HEK293 (cell line): ENCODE measurements at regions not wholly inside any gene's neighbourhood (a gene's known extent, or its start where the extent isn't known, plus 50 kb on each side); places are given as distances from the start of the nearest gene placed in this dataset.
A peak's percentile ranks its signal among the peaks of the same experiment; 100 is the strongest.
"Not testable (repeated sequence)": the region's sequence is repeated elsewhere in the genome, so short reads cannot be mapped to it uniquely, and the experiment has no call there.

ENCODE experiments used
- CTCF ChIA-PET: fragments of 350-600 bp; formaldehyde crosslinking; extraction: SDS; loops from one replicate; lab custom pipeline; 2021; ENCODE audit warnings: antibody characterized with exemption; lab: Yijun Ruan, JAX
- POLR2A ChIA-PET: fragments of 300-600 bp; formaldehyde crosslinking; extraction: SDS; loops from one replicate; lab custom pipeline; 2020; ENCODE audit warnings: antibody characterized with exemption, inconsistent platforms; lab: Yijun Ruan, JAX
- H3K27ac ChIP-seq: fragments of 200-500 bp; sonication (Bioruptor generic); 2 replicates; pipeline ENCODE4 v1.5.1; 2014; ENCODE audit warnings: low read depth, low read length, control low read depth, inconsistent platforms; ENCODE audit errors: extremely low read depth
- H3K36me3 ChIP-seq, 2 experiments: fragments of 200-500 bp in 1 of 2; sonication (Bioruptor generic) in 1 of 2; 1 replicate in 1 of 2; 2 replicates in 1 of 2; pipeline ENCODE4 v1.5.1; 2014 to 2017; ENCODE audit warnings: inconsistent platforms in 2 of 2, low read length in 2 of 2; ENCODE audit not compliant: control insufficient read depth in 2 of 2, insufficient read depth in 1 of 2
- H3K4me1 ChIP-seq: fragments of 200-500 bp; sonication (Bioruptor generic); 2 replicates; pipeline ENCODE4 v1.5.1; 2014; ENCODE audit warnings: mild to moderate bottlenecking, low read length, inconsistent platforms; ENCODE audit not compliant: control insufficient read depth, insufficient read depth
- H3K4me3 ChIP-seq: 2 replicates; pipeline ENCODE4 v1.5.1; 2011; ENCODE audit warnings: low read depth, mild to moderate bottlenecking, control low read depth, low read length, moderate library complexity
- H3K9me3 ChIP-seq: fragments of 200-500 bp; sonication (Bioruptor generic); 2 replicates; pipeline ENCODE4 v1.5.1; 2014; ENCODE audit warnings: low read depth, low read length, inconsistent platforms; ENCODE audit not compliant: control insufficient read depth, insufficient read depth
- PATZ1 ChIP-seq: fragments of 450-650 bp; formaldehyde crosslinking; IDR thresholded peaks from 2 replicates; pipeline ENCODE4 v1.5.1; 2016; ENCODE audit warnings: missing biosample characterization, missing genetic modification characterization
- SETDB1 ChIP-seq: IDR thresholded peaks from one replicate; pipeline ENCODE4 v1.6.1; 2017; ENCODE audit warnings: mild to moderate bottlenecking, low read length, moderate library complexity, mixed read lengths; ENCODE audit not compliant: insufficient read length
- ZBTB10 ChIP-seq: fragments of 450-650 bp; formaldehyde crosslinking; IDR thresholded peaks from 2 replicates; pipeline ENCODE4 v1.5.1; 2016; ENCODE audit warnings: missing biosample characterization, missing genetic modification characterization
- ZBTB44 ChIP-seq: fragments of 450-650 bp; IDR thresholded peaks from 2 replicates; pipeline ENCODE4 v1.5.1; 2018; ENCODE audit warnings: missing biosample characterization, mild to moderate bottlenecking, missing genetic modification characterization
- ZNF140 ChIP-seq: fragments of 450-650 bp; formaldehyde crosslinking; IDR thresholded peaks from 2 replicates; pipeline ENCODE4 v1.5.1; 2016; ENCODE audit warnings: missing biosample characterization, missing genetic modification characterization
- ZNF23 ChIP-seq: fragments of 450-650 bp; formaldehyde crosslinking; IDR thresholded peaks from 2 replicates; pipeline ENCODE4 v1.5.1; 2016; ENCODE audit warnings: missing biosample characterization, missing genetic modification characterization, borderline replicate concordance
- ZNF24 ChIP-seq: fragments of 450-650 bp; formaldehyde crosslinking; IDR thresholded peaks from 2 replicates; pipeline ENCODE4 v1.5.1; 2016; ENCODE audit warnings: missing biosample characterization, missing genetic modification characterization
- ZNF248 ChIP-seq: fragments of 450-650 bp; formaldehyde crosslinking; IDR thresholded peaks from 2 replicates; pipeline ENCODE4 v1.5.1; 2017; ENCODE audit warnings: missing biosample characterization, missing genetic modification characterization
- ZNF266 ChIP-seq: fragments of 450-650 bp; formaldehyde crosslinking; IDR thresholded peaks from 2 replicates; pipeline ENCODE4 v1.5.1; 2016; ENCODE audit warnings: missing biosample characterization, missing genetic modification characterization, low read depth
- ZNF292 ChIP-seq: fragments of 450-650 bp; formaldehyde crosslinking; IDR thresholded peaks from 2 replicates; pipeline ENCODE4 v1.5.1; 2016; ENCODE audit warnings: low read depth, missing biosample characterization, missing genetic modification characterization, borderline replicate concordance
- ZNF404 ChIP-seq: fragments of 450-650 bp; formaldehyde crosslinking; IDR thresholded peaks from 2 replicates; pipeline ENCODE4 v1.5.1; 2017; ENCODE audit warnings: missing biosample characterization, missing genetic modification characterization
- ZNF416 ChIP-seq: fragments of 450-650 bp; formaldehyde crosslinking; IDR thresholded peaks from 2 replicates; pipeline ENCODE4 v1.5.1; 2016; ENCODE audit warnings: missing biosample characterization, missing genetic modification characterization
- ZNF596 ChIP-seq: fragments of 450-650 bp; IDR thresholded peaks from 2 replicates; pipeline ENCODE4 v1.5.0; 2018; ENCODE audit warnings: missing biosample characterization, mild to moderate bottlenecking, missing genetic modification characterization, moderate library complexity
- ZNF658 ChIP-seq: fragments of 450-650 bp; formaldehyde crosslinking; IDR thresholded peaks from 2 replicates; pipeline ENCODE4; 2016; ENCODE audit warnings: missing biosample characterization, missing genetic modification characterization
- ZNF664 ChIP-seq: fragments of 450-650 bp; formaldehyde crosslinking; IDR thresholded peaks from 2 replicates; pipeline ENCODE4 v1.5.1; 2016; ENCODE audit warnings: missing biosample characterization, missing genetic modification characterization
- ZXDB ChIP-seq: fragments of 450-650 bp; formaldehyde crosslinking; IDR thresholded peaks from 2 replicates; pipeline ENCODE4 v1.5.1; 2016; ENCODE audit warnings: missing biosample characterization, missing genetic modification characterization
- TF ChIP-seq, protein P1 (sequence below): fragments of 450-650 bp; formaldehyde crosslinking; IDR thresholded peaks from 2 replicates; pipeline ENCODE4; 2016; ENCODE audit warnings: missing biosample characterization, missing genetic modification characterization

DNA sequence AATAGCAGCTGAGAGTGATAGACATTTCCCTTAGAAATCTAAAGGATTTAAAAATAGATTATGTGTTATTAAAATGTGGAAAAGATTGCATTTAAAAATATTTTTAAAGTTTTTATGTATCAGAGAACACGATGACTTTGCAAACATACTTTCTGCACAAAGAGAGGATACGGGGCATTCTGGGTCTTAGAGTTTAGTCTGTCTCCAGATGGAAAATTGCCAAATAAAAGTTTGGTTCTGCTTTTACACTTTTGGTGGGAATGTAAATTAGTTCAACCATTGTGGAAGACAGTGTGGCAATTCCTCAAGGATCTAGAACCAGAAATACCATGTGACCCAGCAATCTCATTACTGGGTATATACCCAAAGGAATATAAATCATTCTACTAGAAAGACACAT lies 355.2 kb downstream of the NDFIP2 start:
- H3K36me3 ChIP-seq, POLR2A ChIA-PET, H3K9me3 ChIP-seq, H3K4me1 ChIP-seq, H3K4me3 ChIP-seq, H3K27ac ChIP-seq: not testable (repeated sequence)
- CTCF ChIA-PET, result interaction anchor here (0.6 kb wide), 1 partner anchor 598 kb away, joined by 4 read pairs; no protein-coding TSS in a partner anchor
- peak; percentile 29 for TF ChIP-seq SETDB1

DNA sequence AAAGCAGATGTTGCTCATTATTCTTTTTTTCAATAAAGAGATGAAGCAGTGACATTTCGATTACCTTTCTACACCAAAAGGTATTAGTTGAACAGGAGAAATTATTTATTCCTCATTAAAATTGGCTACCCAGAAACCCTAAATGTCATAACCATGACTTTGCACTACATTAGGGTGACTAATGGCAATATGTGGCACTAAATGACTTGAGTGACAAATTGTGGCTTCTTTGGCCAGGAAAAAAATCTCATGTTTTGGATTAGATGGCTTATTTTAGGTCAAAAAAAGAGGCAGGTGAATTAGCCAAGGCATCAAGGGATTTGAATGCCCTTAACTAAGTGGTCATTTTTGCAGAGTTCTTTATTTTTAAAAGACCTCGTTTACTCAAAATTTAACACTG lies 353.9 kb downstream of the NDFIP2 start:
- ChIA-PET POLR2A (no interaction called here), CTCF (no interaction called here)

DNA sequence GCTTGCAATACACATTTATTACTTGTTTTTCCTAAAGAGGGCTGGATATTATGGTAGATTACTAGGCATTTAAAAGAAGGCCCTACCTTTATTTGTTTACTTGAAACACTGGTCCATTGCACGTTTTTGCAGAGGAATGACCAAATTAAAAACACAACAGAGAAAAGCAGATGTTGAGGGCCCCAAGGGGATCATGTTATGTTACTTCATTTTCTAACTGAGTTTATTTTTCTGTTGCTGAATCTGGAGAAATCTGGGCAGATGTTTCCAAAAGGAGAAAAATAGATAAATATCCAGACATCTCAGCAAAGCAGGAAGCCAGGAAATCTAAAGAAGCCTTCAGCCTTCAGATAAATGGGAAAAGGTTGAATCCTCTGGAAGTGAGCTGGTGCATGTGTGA lies 353.0 kb downstream of the NDFIP2 start:
- ChIA-PET POLR2A (no interaction called here), CTCF (interaction anchor here (0.5 kb wide), 1 partner anchor 139 kb away, joined by 3 read pairs; no protein-coding TSS in a partner anchor)

More for the DNA sequence above, 353.9 kb downstream of the NDFIP2 start:
- no peaks in the 10 kb centered on the region for H3K4me1 ChIP-seq
- H3K9me3 ChIP-seq, result no peaks in the 10 kb centered on the region
- H3K36me3 ChIP-seq, result no peaks in the 10 kb centered on the region
- no peak for TF ChIP-seq ZNF292 (tag by site-specific recombination)
- TF ChIP-seq ZBTB10, result no peak
- TF ChIP-seq ZNF596 (tag by site-specific recombination), result no peak
- TF ChIP-seq ZNF664 (tag by site-specific recombination), result no peak
- no peak for TF ChIP-seq ZNF404 (tag by site-specific recombination)
- no peak for TF ChIP-seq ZBTB44
- no peak for TF ChIP-seq ZNF266
- no peak for TF ChIP-seq ZXDB (tag by site-specific recombination)
- no peak for TF ChIP-seq ZNF24 (tag by site-specific recombination)
- no peak for TF ChIP-seq ZNF416 (tag by site-specific recombination)
- TF ChIP-seq PATZ1 (tag by site-specific recombination), result no peak
- TF ChIP-seq ZNF658 (tag by site-specific recombination), result no peak
- no peak overlapping the region for H3K4me3 ChIP-seq
- no peak overlapping the region for H3K27ac ChIP-seq

More for the DNA sequence above, 353.0 kb downstream of the NDFIP2 start:
- H3K9me3 ChIP-seq, result no peaks in the 10 kb centered on the region
- TF ChIP-seq, protein P1, sequence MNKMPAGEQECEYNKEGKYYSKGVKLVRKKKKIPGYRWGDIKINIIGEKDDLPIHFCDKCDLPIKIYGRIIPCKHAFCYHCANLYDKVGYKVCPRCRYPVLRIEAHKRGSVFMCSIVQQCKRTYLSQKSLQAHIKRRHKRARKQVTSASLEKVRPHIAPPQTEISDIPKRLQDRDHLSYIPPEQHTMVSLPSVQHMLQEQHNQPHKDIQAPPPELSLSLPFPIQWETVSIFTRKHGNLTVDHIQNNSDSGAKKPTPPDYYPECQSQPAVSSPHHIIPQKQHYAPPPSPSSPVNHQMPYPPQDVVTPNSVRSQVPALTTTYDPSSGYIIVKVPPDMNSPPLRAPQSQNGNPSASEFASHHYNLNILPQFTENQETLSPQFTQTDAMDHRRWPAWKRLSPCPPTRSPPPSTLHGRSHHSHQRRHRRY (tag by site-specific recombination), result no peak
- TF ChIP-seq ZNF23 (no peak), ZNF140 (tag by site-specific recombination) (no peak), ZNF248 (tag by site-specific recombination) (no peak)
- no peaks in the 10 kb centered on the region for H3K4me1 ChIP-seq
- H3K4me3 ChIP-seq, result no peak overlapping the region
- no peak overlapping the region for H3K27ac ChIP-seq
- no peaks in the 10 kb centered on the region for H3K36me3 ChIP-seq
